ENCODE measurements at regions not wholly inside any gene's neighbourhood (a gene's known extent, or its start where the extent isn't known, plus 50 kb on each side); places are given as distances from the start of the nearest gene placed in this dataset.

DNA sequence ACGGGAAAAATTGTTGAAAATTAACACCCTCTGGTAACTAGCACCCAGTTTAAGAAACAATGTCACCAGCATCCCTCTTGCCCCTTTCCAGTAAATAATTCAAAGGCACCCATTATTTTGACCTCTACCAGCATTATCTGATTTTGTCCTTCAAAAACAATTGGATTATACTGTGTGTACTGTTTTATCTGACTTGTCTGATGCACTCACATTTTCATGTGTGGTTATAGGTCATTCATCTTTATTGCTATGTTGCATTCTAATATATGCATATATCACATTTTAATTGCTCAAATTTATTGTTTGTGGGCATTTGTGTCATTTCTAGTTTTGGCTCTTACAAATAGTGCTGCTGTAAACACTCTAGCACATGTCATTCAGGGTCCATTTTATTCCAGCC is 260.9 kb upstream of the PRDM1 start:
- Histone ChIP-seq H3K4me3 (no peak overlapping the region), H3K4me1 (no peaks in the 10 kb centered on the region), H3K27ac (replicated peaks) (no peak overlapping the region), H3K36me3 (no peaks in the 10 kb centered on the region), H3K27me3 (ENCODE audit: low read depth) (no peaks in the 10 kb centered on the region), H3K9me3 (replicated peaks) (peaks cover 23% of the 10 kb centered on the region)
- DNase-seq, result no peak
- intact Hi-C loops (cut with micrococcal nuclease), result no loop called here
- TF ChIP-seq, protein P1, sequence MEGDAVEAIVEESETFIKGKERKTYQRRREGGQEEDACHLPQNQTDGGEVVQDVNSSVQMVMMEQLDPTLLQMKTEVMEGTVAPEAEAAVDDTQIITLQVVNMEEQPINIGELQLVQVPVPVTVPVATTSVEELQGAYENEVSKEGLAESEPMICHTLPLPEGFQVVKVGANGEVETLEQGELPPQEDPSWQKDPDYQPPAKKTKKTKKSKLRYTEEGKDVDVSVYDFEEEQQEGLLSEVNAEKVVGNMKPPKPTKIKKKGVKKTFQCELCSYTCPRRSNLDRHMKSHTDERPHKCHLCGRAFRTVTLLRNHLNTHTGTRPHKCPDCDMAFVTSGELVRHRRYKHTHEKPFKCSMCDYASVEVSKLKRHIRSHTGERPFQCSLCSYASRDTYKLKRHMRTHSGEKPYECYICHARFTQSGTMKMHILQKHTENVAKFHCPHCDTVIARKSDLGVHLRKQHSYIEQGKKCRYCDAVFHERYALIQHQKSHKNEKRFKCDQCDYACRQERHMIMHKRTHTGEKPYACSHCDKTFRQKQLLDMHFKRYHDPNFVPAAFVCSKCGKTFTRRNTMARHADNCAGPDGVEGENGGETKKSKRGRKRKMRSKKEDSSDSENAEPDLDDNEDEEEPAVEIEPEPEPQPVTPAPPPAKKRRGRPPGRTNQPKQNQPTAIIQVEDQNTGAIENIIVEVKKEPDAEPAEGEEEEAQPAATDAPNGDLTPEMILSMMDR (IDR thresholded peaks at IDR 0.05; ENCODE audit: borderline replicate concordance), result no peak

GRCh38 chr6:105824732-105825131 is 261.4 kb upstream of the PRDM1 start:
- no peak overlapping the region for H3K27ac ChIP-seq (replicated peaks)
- no peaks in the 10 kb centered on the region for H3K27me3 ChIP-seq (ENCODE audit: low read depth)
- H3K9me3 ChIP-seq (replicated peaks), result peaks cover 23% of the 10 kb centered on the region
- H3K4me1 ChIP-seq, result no peaks in the 10 kb centered on the region
- no peak overlapping the region for H3K4me3 ChIP-seq
- TF ChIP-seq, protein P1 (IDR thresholded peaks at IDR 0.05; ENCODE audit: borderline replicate concordance), result no peak
- no peaks in the 10 kb centered on the region for H3K36me3 ChIP-seq
- DNase-seq, result no peak
- intact Hi-C loops (cut with micrococcal nuclease), result no loop called here

DNA sequence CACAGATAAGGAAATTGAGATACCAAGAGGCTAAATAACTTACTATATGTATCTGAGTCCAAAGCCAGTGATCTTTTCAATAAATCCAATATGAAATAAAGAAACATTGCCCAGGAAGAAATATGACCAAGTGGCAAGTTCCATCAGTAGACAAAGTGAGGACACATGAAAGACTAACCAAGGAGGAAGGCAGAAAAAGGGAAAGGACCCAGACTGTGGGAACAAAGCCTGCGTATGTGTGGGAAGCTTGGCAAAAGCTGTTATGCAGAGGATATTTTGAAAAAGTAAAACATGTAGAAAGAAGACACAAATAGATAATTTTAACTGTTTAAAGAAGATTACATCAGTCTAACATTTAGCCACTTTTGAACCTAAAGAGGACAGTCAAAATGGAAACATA is 264.4 kb upstream of the PRDM1 start:
- H3K36me3 ChIP-seq, result no peaks in the 10 kb centered on the region
- intact Hi-C loops (cut with micrococcal nuclease), result no loop called here
- H3K27ac ChIP-seq (replicated peaks), result no peak overlapping the region
- H3K9me3 ChIP-seq (replicated peaks), result peaks cover 15% of the 10 kb centered on the region
- DNase-seq, result no peak
- no peaks in the 10 kb centered on the region for H3K4me1 ChIP-seq
- H3K4me3 ChIP-seq, result no peak overlapping the region
- TF ChIP-seq, protein P1 (IDR thresholded peaks at IDR 0.05; ENCODE audit: borderline replicate concordance), result no peak
- H3K27me3 ChIP-seq (ENCODE audit: low read depth), result no peaks in the 10 kb centered on the region

DNA sequence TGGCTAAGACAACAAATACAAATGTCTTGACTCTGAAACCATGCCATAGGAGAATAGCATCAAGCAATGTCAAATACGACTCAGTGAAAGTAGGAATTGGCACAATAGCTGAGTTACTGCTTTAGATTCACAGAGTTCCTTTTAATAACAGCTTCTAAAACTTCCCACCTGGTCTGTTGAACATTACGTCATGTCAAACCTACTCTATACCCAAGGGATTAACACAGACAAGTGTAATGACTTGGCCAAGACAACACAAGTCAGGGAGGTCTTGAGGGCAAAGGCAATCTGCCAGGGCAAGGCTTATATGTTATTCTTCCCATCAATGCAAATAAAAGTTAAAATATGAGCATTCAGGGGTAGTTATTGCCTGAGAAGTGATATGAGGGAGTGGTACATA is 265.1 kb upstream of the PRDM1 start:
- Histone ChIP-seq H3K27me3 (ENCODE audit: low read depth) (no peaks in the 10 kb centered on the region), H3K4me3 (no peak overlapping the region), H3K9me3 (replicated peaks) (peaks cover 10% of the 10 kb centered on the region), H3K4me1 (no peaks in the 10 kb centered on the region), H3K36me3 (no peaks in the 10 kb centered on the region), H3K27ac (replicated peaks) (no peak overlapping the region)
- intact Hi-C loops (cut with micrococcal nuclease), result no loop called here
- TF ChIP-seq, protein P1 (IDR thresholded peaks at IDR 0.05; ENCODE audit: borderline replicate concordance), result no peak
- DNase-seq, result no peak

GRCh38 chr6:105819745-105820144 is 266.4 kb upstream of the PRDM1 start:
- peaks cover 6% of the 10 kb centered on the region for H3K27me3 ChIP-seq (ENCODE audit: low read depth)
- H3K4me1 ChIP-seq, result no peaks in the 10 kb centered on the region
- DNase-seq, result no peak
- no peak overlapping the region for H3K4me3 ChIP-seq
- intact Hi-C loops (cut with micrococcal nuclease), result no loop called here
- H3K27ac ChIP-seq (replicated peaks), result no peak overlapping the region
- peaks cover 10% of the 10 kb centered on the region for H3K9me3 ChIP-seq (replicated peaks)
- TF ChIP-seq, protein P1 (IDR thresholded peaks at IDR 0.05; ENCODE audit: borderline replicate concordance), result no peak
- no peaks in the 10 kb centered on the region for H3K36me3 ChIP-seq

DNA sequence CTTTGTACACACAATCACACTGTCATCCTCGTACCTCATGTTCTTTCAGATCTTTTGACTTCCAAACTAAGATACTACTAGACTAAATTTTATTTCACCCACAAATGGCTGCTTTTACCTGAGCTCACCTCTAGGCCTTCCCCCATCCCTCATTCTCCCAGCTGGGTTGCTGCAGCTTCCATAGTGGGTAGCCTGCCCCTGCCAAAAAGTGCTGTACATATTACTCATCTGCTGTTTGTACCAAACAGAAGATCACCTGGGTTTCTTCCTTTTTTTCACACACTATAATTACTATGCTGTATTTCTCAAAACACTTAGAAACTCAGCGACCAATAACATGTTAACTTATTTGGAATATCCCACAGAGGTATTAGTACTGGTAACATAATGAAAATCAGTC is 267.6 kb upstream of the PRDM1 start:
- Histone ChIP-seq H3K4me1 (no peaks in the 10 kb centered on the region), H3K4me3 (no peak overlapping the region), H3K27ac (replicated peaks) (no peak overlapping the region), H3K27me3 (ENCODE audit: low read depth) (peaks cover 18% of the 10 kb centered on the region), H3K9me3 (replicated peaks) (peaks cover 10% of the 10 kb centered on the region), H3K36me3 (no peaks in the 10 kb centered on the region)
- intact Hi-C loops (cut with micrococcal nuclease), result no loop called here
- TF ChIP-seq, protein P1 (IDR thresholded peaks at IDR 0.05; ENCODE audit: borderline replicate concordance), result no peak
- no peak for DNase-seq

Data from left ventricle myocardium inferior (tissue), 1 donor.